Upper lobe of left lung (tissue), 6 donors: ENCODE measurements at regions not wholly inside any gene's neighbourhood (a gene's known extent, or its start where the extent isn't known, plus 50 kb on each side); places are given as distances from the start of the nearest gene placed in this dataset.

Experiments used
- ATAC-seq, 2 donors: fragments of 200-7000 bp; cut with Tn5 transposase; one replicate each; pipeline ENCODE4 v1.9.1; 2022; ENCODE audit warnings: mild to moderate bottlenecking in 2 of 2, moderate library complexity in 2 of 2; ENCODE audit not compliant: low FRiP score in 2 of 2
- DNase-seq, 2 donors: peaks; one replicate each; pipeline ENCODE4 v3.0.0-alpha.2; 2019 to 2020
- H3K27ac ChIP-seq, 4 donors: fragments of 200-600 bp; sonication (generic); one replicate each; pipeline ENCODE4 v1.5.1; 2016 to 2019
- H3K27me3 ChIP-seq, 4 donors: fragments of 200-600 bp; sonication (generic); one replicate each; pipeline ENCODE4 v1.5.1; 2017 to 2019
- H3K36me3 ChIP-seq, 4 donors: fragments of 200-600 bp; sonication (generic); one replicate each; pipeline ENCODE4 v1.5.1; 2016 to 2019
- H3K4me1 ChIP-seq, 4 donors: fragments of 200-600 bp; sonication (generic); one replicate each; pipeline ENCODE4 v1.5.1; 2018 to 2019
- H3K4me3 ChIP-seq, 4 donors: fragments of 200-600 bp; sonication (generic); one replicate each; pipeline ENCODE4 v1.5.1; 2017 to 2019; ENCODE audit warnings: mild to moderate bottlenecking in 2 of 4, moderate library complexity in 1 of 4
- H3K9me3 ChIP-seq, 4 donors: fragments of 200-600 bp; sonication (generic); one replicate each; pipeline ENCODE4 v1.5.1; 2018 to 2019
- CTCF ChIP-seq, 6 experiments: fragments of 450-650 bp in 4 of 6; fragments of 200-600 bp in 2 of 6; sonication (generic) in 2 of 6; IDR thresholded peaks; one replicate each; pipeline ENCODE4 v1.5.1; 2016 to 2019; ENCODE audit warnings: antibody characterized with exemption in 6 of 6
- EP300 ChIP-seq, 4 donors: sonication (generic); formaldehyde crosslinking; IDR thresholded peaks; one replicate each; pipeline ENCODE4 v1.5.1; 2017; ENCODE audit warnings: antibody characterized with exemption in 4 of 4, control low read depth in 2 of 4
- POLR2A ChIP-seq, 4 donors: fragments of 450-650 bp; IDR thresholded peaks; one replicate each; pipeline ENCODE4 v1.5.1; 2016 to 2017; ENCODE audit warnings: antibody characterized with exemption in 4 of 4, mild to moderate bottlenecking in 2 of 4
- POLR2AphosphoS5 ChIP-seq, 2 donors: sonication (generic); formaldehyde crosslinking; IDR thresholded peaks; one replicate each; pipeline ENCODE4 v1.5.1; 2017; ENCODE audit warnings: antibody characterized with exemption in 2 of 2
- WGBS, 2 donors: methylation state at CpG; one replicate each; pipeline ENCODE4 v1.1.5; 2017 to 2018; 5-methylcytosine and 5-hydroxymethylcytosine counted together
- donor health status: DM: no; HTN: no; CAD: no; lungs with moderate emphysema.
- donor health status: DM: no; HTN: yes; CAD: no; lungs with severe emphysema.

GRCh38 chr10:2262878-2263277, 525.6 kb upstream of the ADARB2 start:
- Histone ChIP-seq H3K4me1 (no peaks in the 10 kb centered on the region), H3K36me3 (no peaks in the 10 kb centered on the region), H3K27me3 (no peaks in the 10 kb centered on the region), H3K27ac (no peak overlapping the region), H3K9me3 (no peaks in the 10 kb centered on the region), H3K4me3 (no peak overlapping the region)
- TF ChIP-seq EP300 (IDR thresholded peaks at IDR 0.05) (no peak), POLR2AphosphoS5 (IDR thresholded peaks at IDR 0.05) (no peak), CTCF (IDR thresholded peaks at IDR 0.05) (no peak), POLR2A (IDR thresholded peaks at IDR 0.05) (no peak)
- WGBS, 2 donors: 90 to 93% methylated on average over 4 of the region's 4 CpGs
- no peak for ATAC-seq
- no peak for DNase-seq

- Histone ChIP-seq H3K27ac (no peak overlapping the region), H3K4me1 (no peaks in the 10 kb centered on the region), H3K36me3 (no peaks in the 10 kb centered on the region), H3K9me3 (no peaks in the 10 kb centered on the region), H3K4me3 (no peak overlapping the region), H3K27me3 (no peaks in the 10 kb centered on the region)
- TF ChIP-seq CTCF (IDR thresholded peaks at IDR 0.05) (no peak), EP300 (IDR thresholded peaks at IDR 0.05) (no peak), POLR2A (IDR thresholded peaks at IDR 0.05) (no peak), POLR2AphosphoS5 (IDR thresholded peaks at IDR 0.05) (no peak)
- ATAC-seq (no peak), DNase-seq (no peak)
- 64 to 69% methylated on average over 2 of the region's 2 CpGs for whole genome bisulfite sequencing, 2 donors
Observed at GRCh38 chr10:2262333-2262732, 525.0 kb upstream of the ADARB2 start.

- Histone ChIP-seq H3K36me3 (no peaks in the 10 kb centered on the region), H3K9me3 (no peaks in the 10 kb centered on the region), H3K27me3 (no peaks in the 10 kb centered on the region), H3K27ac (no peak overlapping the region), H3K4me1 (no peaks in the 10 kb centered on the region), H3K4me3 (no peak overlapping the region)
- DNase-seq (no peak), ATAC-seq (no peak)
- 83 to 89% methylated on average over 1 to 7 of the region's 7 CpGs for WGBS, 2 donors
- TF ChIP-seq EP300 (IDR thresholded peaks at IDR 0.05): no peak
- no peak for TF ChIP-seq CTCF (IDR thresholded peaks at IDR 0.05)
- TF ChIP-seq POLR2A (IDR thresholded peaks at IDR 0.05): no peak
- no peak for TF ChIP-seq POLR2AphosphoS5 (IDR thresholded peaks at IDR 0.05)
Observed at GRCh38 chr10:2256241-2256640, 518.9 kb upstream of the ADARB2 start.

- no peaks in the 10 kb centered on the region for H3K36me3 ChIP-seq
- H3K27me3 ChIP-seq: no peaks in the 10 kb centered on the region
- no peak for ATAC-seq
- 74 to 76% methylated on average over 6 of the region's 6 CpGs for WGBS, 2 donors
- no peaks in the 10 kb centered on the region for H3K4me1 ChIP-seq
- peaks cover 0 to 5% (median 0%) of the 10 kb centered on the region in 4 donors for H3K9me3 ChIP-seq
- TF ChIP-seq POLR2A (IDR thresholded peaks at IDR 0.05): no peak
- TF ChIP-seq EP300 (IDR thresholded peaks at IDR 0.05): no peak
- TF ChIP-seq CTCF (IDR thresholded peaks at IDR 0.05): no peak
- no peak for TF ChIP-seq POLR2AphosphoS5 (IDR thresholded peaks at IDR 0.05)
- no peak overlapping the region for H3K4me3 ChIP-seq
- no peak for DNase-seq
- no peak overlapping the region for H3K27ac ChIP-seq
Observed at GRCh38 chr10:2252096-2252495, 514.8 kb upstream of the ADARB2 start.

- DNase-seq (no peak), ATAC-seq (no peak)
- Histone ChIP-seq H3K36me3 (no peaks in the 10 kb centered on the region), H3K4me1 (no peaks in the 10 kb centered on the region), H3K9me3 (peaks cover 0 to 5% (median 0%) of the 10 kb centered on the region in 4 donors), H3K27me3 (no peaks in the 10 kb centered on the region), H3K27ac (no peak overlapping the region), H3K4me3 (no peak overlapping the region)
- WGBS, 2 donors: 55% methylated on average over 8 of the region's 8 CpGs
- TF ChIP-seq POLR2AphosphoS5 (IDR thresholded peaks at IDR 0.05): no peak
- TF ChIP-seq EP300 (IDR thresholded peaks at IDR 0.05): no peak
- TF ChIP-seq CTCF (IDR thresholded peaks at IDR 0.05): no peak
- TF ChIP-seq POLR2A (IDR thresholded peaks at IDR 0.05): no peak
Observed at GRCh38 chr10:2251631-2252030, 514.3 kb upstream of the ADARB2 start.
